ENCODE measurements at regions not wholly inside any gene's neighbourhood (a gene's known extent, or its start where the extent isn't known, plus 50 kb on each side); places are given as distances from the start of the nearest gene placed in this dataset.

DNA sequence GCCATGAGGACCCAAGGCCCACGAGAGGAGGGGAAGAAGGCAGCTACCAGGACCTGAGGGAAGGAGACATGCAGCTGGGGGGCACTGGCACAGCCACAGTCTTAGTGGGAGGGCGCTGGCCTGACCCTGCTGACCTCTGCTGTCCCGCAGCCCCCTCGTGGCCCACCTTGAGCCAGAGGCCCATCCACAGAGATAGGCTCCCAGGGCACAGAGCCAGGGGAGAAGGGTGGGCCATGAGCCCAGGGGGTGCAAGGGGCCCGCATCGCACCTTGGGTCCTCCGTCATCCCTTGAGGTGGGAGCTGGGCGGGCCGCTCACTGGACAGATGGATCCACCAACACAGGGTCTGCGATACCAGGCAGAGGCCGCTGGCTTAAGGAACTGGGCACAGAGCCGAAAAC is 387.7 kb upstream of the PFKP start:
- intact Hi-C loops (cut with DNase I), result no loop called here
- H3K27ac ChIP-seq, result no peak overlapping the region
- TF ChIP-seq, protein P1, sequence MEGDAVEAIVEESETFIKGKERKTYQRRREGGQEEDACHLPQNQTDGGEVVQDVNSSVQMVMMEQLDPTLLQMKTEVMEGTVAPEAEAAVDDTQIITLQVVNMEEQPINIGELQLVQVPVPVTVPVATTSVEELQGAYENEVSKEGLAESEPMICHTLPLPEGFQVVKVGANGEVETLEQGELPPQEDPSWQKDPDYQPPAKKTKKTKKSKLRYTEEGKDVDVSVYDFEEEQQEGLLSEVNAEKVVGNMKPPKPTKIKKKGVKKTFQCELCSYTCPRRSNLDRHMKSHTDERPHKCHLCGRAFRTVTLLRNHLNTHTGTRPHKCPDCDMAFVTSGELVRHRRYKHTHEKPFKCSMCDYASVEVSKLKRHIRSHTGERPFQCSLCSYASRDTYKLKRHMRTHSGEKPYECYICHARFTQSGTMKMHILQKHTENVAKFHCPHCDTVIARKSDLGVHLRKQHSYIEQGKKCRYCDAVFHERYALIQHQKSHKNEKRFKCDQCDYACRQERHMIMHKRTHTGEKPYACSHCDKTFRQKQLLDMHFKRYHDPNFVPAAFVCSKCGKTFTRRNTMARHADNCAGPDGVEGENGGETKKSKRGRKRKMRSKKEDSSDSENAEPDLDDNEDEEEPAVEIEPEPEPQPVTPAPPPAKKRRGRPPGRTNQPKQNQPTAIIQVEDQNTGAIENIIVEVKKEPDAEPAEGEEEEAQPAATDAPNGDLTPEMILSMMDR (IDR thresholded peaks at IDR 0.05), result no peak
- TF ChIP-seq POLR2A (IDR thresholded peaks at IDR 0.05), result no peak
- H3K9me3 ChIP-seq, result no peaks in the 10 kb centered on the region
- H3K27me3 ChIP-seq, result no peaks in the 10 kb centered on the region
- DNase-seq (no peak), ATAC-seq (peak in 1 of 4 donors; percentile 30)
- H3K4me1 ChIP-seq, result no peaks in the 10 kb centered on the region
- H3K36me3 ChIP-seq, result no peaks in the 10 kb centered on the region
- WGBS (ENCODE audit: insufficient coverage, low coverage, low lambda C conversion rate, missing lambda C conversion rate), result 64% methylated on average over 3 of the region's 12 CpGs
- H3K4me3 ChIP-seq, result no peak overlapping the region

DNA sequence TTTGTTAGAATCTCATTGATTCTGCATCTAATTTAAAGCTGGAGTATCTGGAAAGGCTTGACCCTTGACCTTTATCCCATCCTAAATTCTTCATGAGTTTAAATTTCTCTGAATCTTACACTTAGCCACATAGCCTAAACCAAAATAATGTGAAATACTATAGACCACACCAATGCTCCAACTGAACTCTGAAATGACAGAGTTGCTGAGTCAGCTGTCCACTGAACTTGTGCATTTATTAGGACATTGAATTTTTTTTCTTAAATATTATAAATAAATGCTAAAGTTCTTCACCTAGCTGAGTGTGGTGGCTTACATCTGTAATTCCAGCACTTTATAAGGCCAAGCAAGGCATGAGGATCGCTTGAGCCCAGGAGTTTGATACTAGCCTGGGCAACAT is 390.9 kb upstream of the PFKP start:
- H3K27ac ChIP-seq, result no peak overlapping the region
- WGBS (ENCODE audit: insufficient coverage, low coverage, low lambda C conversion rate, missing lambda C conversion rate), result 82% methylated on average over 1 of the region's 1 CpG
- H3K4me1 ChIP-seq, result no peaks in the 10 kb centered on the region
- H3K36me3 ChIP-seq, result no peaks in the 10 kb centered on the region
- H3K27me3 ChIP-seq, result no peaks in the 10 kb centered on the region
- intact Hi-C loops (cut with DNase I), result no loop called here
- no peak overlapping the region for H3K4me3 ChIP-seq
- ATAC-seq (no peak), DNase-seq (no peak)
- TF ChIP-seq, protein P1 (IDR thresholded peaks at IDR 0.05), result no peak
- no peak for TF ChIP-seq POLR2A (IDR thresholded peaks at IDR 0.05)
- no peaks in the 10 kb centered on the region for H3K9me3 ChIP-seq

DNA sequence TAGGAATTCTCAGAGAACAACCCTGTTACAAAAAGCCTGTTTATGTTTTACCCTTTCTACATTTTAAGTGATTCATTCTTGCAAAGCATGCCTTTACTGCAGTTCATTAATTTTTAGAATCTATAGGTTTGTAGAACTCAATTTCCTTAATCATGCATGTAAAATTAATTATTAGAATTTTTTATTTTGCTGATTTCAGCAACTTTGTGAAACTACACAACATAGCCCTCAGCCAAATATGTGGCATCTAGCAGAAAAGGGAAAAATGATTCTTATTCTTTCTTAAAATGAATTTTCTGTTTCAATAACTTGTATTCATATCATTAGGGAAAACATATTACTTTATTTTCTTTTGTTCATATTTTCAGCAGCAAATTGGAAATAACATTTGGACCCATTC is 392.9 kb upstream of the PFKP start:
- no peak overlapping the region for H3K4me3 ChIP-seq
- no peak for ATAC-seq
- no peak for TF ChIP-seq POLR2A (IDR thresholded peaks at IDR 0.05)
- TF ChIP-seq, protein P1 (IDR thresholded peaks at IDR 0.05), result no peak
- no peak overlapping the region for H3K27ac ChIP-seq
- DNase-seq, result no peak
- intact Hi-C loops (cut with DNase I), result no loop called here
- no peaks in the 10 kb centered on the region for H3K9me3 ChIP-seq
- H3K27me3 ChIP-seq, result no peaks in the 10 kb centered on the region
- no peaks in the 10 kb centered on the region for H3K36me3 ChIP-seq
- no peaks in the 10 kb centered on the region for H3K4me1 ChIP-seq

DNA sequence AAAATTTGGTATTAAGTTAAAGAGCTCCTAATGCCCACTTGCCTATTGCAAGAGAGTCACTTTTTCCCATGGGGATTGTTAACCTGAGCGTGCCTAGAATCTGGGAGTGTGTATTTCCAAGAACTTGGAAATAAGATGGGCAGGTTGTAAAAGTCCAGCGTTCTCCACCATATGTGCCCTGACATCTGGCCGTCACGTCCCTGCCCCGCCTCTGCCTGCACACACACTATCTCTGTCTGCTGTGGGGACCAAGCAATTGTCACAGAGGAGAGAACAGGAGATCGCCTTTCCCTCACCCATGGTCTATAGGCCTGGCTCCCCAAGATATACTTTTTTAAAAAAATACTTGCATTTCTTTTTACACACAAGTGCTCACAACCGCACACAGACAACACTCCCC is 396.5 kb upstream of the PFKP start:
- intact Hi-C loops (cut with DNase I), result no loop called here
- Histone ChIP-seq H3K4me1 (no peaks in the 10 kb centered on the region), H3K4me3 (no peak overlapping the region), H3K36me3 (no peaks in the 10 kb centered on the region), H3K9me3 (no peaks in the 10 kb centered on the region), H3K27me3 (no peaks in the 10 kb centered on the region), H3K27ac (no peak overlapping the region)
- ATAC-seq (no peak), DNase-seq (no peak)
- 44% methylated on average over 4 of the region's 7 CpGs for WGBS (ENCODE audit: insufficient coverage, low coverage, low lambda C conversion rate, missing lambda C conversion rate)
- no peak for TF ChIP-seq POLR2A (IDR thresholded peaks at IDR 0.05)
- TF ChIP-seq, protein P1 (IDR thresholded peaks at IDR 0.05), result no peak

DNA sequence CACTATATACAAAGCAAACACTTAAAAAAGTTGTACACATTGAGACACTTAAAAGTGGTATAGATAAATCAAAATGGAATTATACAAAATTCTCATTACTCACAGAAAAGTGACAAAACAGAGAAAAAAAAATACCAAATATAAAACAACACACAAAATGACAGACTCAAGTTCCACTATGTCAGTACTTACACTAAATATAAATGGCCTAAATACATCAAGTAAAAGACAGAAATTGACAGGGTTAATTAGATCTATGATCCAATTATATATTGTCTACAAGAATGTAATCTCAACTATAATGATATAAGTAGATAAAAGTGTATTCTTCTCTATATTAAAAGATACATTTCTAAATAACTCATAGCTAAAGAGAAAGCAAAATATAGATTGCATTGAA is 401.6 kb upstream of the PFKP start:
- no peak overlapping the region for H3K27ac ChIP-seq
- H3K4me3 ChIP-seq, result no peak overlapping the region
- H3K9me3 ChIP-seq, result no peaks in the 10 kb centered on the region
- TF ChIP-seq, protein P1 (IDR thresholded peaks at IDR 0.05), result no peak
- DNase-seq, result no peak
- ATAC-seq, result no peak
- no peaks in the 10 kb centered on the region for H3K36me3 ChIP-seq
- no peaks in the 10 kb centered on the region for H3K27me3 ChIP-seq
- H3K4me1 ChIP-seq, result no peaks in the 10 kb centered on the region
- intact Hi-C loops (cut with DNase I), result no loop called here

Data from right lobe of liver (tissue), 6 donors.